Activated CD4-positive, alpha-beta T cell treated with anti-CD3 and anti-CD28 coated beads for 1 hour (primary cell): ENCODE measurements at regions not wholly inside any gene's neighbourhood (a gene's known extent, or its start where the extent isn't known, plus 50 kb on each side); places are given as distances from the start of the nearest gene placed in this dataset.

Experiments used
- DNase-seq: peaks from one replicate; pipeline ENCODE4 v3.0.0-alpha.2; 2020

DNA sequence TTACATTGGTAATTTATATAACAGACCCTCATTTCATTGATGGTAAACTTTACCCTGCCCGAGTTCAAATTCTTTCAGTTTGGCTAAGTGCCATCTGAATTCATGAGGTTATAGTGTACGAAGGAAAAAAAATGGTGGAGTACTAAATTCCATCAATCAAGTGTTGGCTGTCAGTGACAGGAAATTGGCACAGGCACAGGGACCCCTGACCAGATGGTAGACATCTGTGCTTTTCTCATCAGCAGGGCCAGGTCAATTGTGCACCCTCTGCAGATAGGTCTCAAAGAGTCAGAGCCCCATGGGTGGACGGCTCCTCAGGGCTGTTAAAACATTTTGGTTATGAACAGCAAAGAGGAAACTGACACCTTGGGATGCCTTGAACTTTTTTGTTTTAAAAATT, 439.2 kb downstream of the SETBP1 start:
- no peak for DNase-seq

DNA sequence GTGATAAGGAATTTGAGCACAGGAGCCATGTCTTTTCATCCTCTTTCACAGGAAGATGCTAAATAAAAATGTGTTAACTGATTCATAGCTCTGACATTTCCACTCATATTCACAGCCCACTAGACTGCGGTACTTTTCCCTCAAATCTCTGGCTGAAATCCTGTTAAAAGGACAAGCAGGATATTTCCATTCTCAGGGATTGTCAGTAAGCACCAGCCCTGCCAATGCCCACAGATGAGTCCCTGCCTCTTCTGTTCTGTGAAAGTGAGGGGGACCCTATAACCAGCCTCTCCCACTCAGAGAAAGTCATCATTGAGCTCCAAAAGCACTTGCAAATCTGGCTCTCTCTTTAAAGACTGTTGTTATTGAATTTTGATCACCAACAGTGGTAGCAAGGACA, 440.5 kb downstream of the SETBP1 start:
- DNase-seq, result no peak

DNA sequence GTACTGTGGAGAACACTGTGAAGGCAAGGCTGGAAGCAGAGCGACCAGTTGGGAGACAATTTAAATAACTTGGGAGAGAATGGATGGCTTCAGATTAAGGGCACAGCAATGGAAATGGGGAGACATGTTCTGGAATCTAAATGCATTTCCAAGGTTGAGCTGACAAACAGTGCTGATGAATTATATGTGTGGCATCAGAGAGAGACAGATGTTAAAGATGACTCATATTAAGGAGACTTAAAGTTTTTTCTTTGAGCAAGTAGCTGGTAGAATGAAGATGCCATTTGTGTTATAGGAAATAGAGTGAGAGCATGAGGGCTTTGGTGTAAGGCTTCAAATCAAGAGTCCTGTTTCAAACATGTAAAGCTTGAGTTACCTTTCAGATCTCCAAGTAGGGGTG, 441.8 kb downstream of the SETBP1 start:
- no peak for DNase-seq

DNA sequence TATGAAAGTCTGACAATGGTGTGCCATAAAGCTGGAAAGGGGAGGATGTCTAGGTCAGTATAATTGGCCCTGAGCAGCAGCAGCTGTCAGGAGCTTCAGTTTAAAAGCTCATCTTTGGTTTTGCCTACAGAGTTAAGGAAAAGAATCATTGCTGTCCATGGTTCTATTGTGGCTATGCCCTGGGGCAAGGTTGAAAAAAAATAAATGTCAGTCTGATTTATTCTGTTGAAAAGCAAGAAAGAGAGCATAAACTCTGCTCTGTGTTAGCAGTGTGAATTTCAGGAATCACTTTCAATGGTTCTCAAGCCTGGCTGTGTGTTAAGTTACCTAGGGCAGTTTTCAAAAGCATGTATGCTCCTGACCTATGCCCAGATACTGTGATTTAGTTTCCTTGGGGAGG, 446.7 kb downstream of the SETBP1 start:
- no peak for DNase-seq

DNA sequence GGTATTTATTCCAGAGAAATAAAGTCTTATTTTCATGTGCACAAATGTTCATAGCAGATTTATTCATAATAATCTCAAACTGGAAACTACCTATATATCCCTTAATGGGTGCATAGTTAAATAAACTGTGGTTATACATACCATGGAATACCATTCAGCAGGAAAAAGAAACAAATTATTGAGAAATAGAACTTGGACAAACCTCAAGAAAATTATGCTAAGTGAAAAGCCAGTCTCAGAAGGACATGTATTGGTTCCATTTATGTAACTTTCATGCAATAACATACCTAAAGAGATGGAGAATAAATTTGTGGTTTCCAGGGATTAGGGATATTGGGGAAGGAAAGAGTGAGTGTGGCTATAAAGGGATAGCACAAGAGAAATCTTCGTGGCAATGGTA, 452.6 kb downstream of the SETBP1 start:
- DNase-seq, result no peak

DNA sequence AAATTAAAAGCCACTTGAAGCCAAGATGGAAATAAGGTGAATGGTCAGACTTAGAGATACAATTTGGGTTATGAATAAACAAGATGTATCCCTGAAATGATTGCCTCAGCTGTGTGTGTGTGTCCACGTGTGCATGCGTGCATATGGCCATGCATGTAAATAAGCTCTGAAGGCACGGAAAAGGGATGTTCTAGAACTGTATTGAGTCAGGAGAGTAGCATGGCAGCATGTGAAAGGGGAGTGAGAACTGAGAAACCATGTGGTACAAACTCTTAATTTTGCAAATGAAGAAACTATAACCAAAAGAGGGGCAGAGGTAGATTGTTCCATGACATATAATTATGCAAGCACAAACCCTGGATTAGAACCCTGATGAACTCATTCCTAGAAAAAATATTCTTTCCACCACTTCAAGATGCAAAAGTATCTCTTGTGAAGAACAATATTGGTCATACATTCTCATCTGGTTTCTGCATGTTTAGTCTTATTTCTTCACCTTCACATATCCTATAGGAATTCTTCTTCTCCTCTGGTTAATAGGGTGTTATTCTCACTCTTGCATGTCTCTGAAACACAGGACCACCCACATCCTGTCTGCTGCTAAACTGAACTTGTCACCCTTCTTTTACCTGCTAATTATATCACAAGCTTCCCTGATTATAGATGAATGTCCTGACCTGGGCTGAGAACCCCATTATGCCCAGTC, 455.8 kb downstream of the SETBP1 start:
- no peak for DNase-seq

DNA sequence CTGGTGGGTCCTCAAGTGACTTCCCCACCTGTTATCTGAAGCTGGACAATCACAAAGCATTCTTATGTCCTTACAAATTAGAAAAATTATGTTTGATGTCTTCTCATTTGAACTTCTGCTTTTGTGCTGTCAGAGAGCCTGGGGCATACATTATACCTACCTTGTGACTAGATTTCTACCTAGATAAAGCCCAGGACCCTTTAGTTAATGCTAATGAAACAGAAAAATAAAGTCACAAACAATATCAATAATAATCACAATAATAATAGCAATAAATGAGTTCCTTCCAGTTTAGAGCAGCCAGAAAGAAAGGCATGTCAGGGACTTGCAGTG, 456.4 kb downstream of the SETBP1 start:
- DNase-seq, result no peak

DNA sequence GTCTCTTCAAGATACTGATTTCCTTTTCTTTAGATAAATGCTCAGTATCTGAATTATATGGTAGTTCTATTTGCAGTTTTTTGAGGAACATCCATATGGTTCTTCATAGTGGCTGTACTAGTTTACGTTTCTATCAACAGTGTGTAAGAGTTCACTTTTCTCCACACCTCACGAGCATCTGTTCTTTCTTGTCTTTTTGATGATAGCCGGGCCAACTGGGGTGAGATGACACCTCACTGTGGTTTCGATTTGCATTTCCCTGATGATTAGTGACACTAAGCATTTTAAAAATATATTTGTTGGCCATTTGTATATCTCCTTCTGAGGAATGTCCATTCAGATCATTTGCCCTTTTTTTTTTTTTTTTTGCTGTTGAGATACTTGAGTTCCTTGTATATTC, 458.8 kb downstream of the SETBP1 start:
- no peak for DNase-seq

DNA sequence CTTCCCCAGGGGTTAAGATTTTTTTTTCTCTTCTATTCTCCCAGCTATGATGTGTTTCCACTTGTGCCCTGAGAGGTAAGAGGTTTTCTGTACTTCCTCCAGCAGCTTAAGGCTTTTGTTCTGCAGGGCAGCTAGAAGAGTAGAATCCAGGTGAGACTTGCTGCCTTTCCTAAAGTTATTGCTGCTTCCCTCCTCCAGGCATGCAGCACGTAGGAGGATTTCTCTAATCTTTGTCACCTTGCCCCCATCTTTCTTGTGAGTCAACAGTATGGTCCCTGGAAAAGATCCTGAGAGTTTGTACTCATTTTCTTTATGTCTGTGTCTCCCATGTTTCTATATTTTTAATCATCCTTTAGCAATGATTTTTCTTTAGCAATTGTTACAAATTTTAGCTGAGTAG, 462.2 kb downstream of the SETBP1 start:
- DNase-seq, result no peak

DNA sequence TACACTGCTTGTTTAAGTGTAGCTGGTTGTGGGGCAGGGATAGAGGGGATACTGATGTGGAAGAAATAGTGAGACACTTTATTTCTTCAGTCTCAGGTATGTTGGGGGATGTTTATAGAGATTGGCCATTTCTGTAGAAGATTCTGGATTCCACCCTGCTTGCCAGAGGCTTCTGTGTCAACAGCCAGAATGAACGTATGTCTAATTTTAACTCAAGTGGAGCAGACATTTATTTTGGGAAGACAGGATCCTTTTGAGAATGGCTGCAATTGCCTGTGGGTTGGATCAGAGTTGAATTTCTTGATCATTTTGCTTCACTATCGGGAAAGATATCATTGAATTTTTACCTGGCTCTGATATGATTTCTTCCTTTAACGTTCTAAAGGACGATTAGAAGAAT, 465.6 kb upstream of the SLC14A2 start:
- no peak for DNase-seq

DNA sequence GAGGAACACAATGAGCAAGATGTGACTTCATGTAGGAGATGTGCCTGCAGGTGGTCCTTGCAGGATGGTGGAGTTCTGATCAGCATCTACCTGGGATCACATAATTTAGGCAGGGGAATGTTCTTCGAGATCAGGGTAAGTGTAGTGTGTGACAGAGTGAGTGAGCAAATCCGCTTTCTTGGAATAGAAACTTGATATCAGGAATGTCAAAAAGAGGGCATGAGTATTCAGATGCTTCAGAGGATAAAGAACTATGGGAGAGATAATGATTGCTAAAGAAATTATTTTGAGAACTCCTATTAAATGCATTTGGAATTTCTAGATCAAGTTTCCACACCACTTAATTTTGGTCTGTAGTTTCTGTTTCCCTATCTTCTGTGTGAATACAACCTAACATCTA, 463.6 kb upstream of the SLC14A2 start:
- no peak for DNase-seq

DNA sequence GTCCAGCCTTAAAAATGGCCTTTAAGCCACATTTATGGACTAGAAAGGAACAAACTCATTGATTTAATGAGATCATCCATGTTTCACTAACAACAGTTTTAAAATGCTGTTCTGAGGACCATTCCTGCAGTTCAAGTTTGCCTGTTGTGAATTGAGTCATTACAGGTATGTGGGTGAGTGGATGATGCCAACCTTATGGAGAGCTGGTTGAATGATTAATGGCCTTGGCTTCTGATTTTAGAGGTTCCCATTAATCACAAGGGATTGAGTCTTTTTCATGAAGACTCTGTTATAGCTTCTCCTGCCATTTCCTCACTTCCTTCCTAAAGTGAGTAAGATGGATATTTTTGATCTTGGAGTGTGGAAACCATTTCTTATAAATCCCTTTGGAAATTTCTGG, 459.8 kb upstream of the SLC14A2 start:
- DNase-seq, result no peak

DNA sequence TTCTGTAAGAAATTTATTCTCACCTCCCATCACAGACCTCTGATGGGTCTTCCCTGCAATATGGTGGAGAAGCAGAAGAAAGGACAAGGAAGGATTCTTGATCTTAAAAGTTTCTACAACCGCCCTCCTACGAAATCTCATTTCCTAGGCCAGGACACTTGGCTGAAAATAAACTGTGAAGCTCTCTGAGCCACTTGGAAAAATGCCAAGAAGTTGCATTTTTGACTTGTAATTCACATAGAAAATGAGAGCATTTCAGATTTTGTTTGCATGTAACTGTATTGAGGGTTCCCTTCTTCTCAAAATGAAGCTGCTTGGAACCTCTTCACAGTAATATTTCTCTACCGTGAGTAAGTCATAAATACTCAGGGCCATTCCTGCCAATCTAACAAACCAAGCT, 458.3 kb upstream of the SLC14A2 start:
- no peak for DNase-seq

DNA sequence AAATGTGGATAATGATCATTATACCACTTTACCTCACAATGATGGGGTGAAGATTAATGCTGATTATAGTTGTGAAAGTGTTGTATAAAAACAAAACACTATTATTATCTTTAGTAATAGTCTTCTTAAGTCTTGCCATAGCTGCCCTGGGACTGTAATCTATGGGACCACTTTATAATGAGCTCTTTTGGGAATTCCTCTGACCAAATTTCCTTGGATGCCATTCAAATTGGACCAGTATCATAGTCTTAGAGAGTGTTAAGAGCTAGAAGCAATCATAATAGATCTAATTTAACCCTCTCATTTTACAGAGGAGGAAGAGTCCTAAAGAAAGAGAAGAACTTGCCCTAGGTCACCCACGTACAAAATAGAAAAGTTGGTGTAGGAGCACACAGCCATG, 457.7 kb upstream of the SLC14A2 start:
- DNase-seq, result no peak

DNA sequence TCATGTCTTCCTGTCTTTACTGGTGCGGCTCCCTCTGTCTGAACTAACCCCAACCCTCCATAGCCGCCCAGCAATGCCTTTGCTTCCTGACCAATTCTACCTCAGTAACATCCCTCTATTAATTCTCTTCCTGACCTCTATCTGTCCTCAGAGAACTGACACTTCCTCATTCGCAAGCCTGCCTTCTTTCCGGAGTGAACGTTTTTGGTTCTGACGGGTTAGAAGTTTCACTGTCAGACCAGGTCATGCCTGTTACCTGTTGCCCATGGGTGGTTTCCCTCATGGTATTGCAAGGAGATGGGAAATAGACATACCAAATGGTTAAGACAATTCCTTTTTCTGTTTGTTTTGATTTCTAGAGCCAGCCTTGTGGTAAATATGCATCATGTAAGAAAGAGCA, 453.4 kb upstream of the SLC14A2 start:
- no peak for DNase-seq

DNA sequence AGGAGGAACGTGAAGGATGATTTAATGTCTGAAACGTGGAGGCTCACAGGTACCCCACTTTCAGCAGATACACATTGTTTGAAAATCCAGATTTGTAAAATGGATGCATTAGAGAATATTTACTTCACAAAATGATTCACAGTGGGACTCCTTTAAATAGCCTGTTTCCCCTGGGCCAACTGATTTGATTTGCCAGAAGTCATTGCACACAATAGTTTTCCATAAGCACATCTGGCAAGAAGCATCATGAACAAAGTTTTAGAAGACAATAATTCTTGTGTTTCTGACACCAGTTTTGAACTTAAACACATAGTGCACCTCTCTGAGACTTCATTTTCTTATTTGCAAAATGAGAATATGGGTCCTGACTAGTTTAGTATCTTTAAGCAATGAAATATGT, 451.4 kb upstream of the SLC14A2 start:
- DNase-seq, result no peak

DNA sequence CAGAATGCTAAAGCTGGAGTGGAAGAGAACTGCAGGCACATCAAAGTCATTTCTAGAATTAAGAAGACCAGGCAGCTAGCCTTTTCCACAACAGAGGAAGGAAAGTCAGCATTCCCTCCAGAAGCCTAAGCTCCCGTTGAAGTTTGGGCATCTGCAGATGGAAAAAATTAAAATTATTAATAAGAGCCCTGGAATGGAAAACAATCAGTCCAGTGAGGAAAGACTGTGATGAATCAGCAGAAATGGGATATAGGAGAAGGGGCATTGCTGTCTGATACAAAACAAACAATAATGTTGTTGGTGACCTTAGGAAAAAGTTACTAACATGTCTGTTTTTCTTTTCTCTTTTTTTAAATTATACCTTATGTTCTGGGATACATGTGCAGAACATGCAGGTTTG, 450.7 kb upstream of the SLC14A2 start:
- DNase-seq, result no peak

DNA sequence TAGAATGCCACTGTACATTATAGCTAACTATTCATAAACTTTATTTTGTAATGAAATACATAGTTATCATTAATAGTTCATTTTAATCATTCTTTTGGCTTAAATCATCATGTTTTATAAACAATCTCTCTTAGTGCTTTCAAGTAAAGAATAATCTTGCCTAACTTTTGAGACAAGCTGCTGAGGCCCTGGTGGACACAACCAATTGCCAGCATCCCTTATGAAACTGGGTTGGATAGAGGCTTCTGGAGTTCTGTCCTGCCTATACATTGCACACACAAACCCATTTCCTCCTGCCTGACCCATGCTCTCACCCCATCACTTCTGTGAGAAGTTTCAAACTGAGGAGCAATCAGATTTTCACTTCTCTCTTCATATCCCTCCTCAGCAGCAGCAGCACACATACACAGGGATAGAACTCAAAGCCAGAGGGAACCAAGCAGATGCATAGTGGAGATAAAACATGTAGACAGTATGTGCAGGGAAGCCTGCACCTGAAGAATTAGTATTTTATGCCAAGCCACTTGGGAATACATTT, 450.0 kb upstream of the SLC14A2 start:
- DNase-seq, result no peak

DNA sequence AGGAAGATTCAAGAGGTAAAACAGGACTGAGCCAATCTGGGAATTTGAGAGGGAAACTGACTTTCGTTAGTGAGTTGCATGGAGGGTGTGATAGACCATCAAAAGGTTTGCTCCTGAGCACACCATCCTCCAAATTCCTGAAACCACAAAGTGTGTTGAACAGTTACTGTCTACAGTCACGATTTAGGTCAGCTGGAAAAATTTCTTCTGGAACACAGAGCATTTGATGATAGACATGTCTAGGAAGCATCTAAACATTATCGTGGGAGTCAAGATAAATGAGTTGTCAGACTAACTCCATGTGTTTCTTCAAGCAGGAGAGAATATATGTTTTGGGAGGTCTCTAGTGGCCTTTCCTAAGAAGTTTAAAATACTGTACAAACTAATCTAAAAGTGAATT, 449.4 kb upstream of the SLC14A2 start:
- DNase-seq, result no peak

DNA sequence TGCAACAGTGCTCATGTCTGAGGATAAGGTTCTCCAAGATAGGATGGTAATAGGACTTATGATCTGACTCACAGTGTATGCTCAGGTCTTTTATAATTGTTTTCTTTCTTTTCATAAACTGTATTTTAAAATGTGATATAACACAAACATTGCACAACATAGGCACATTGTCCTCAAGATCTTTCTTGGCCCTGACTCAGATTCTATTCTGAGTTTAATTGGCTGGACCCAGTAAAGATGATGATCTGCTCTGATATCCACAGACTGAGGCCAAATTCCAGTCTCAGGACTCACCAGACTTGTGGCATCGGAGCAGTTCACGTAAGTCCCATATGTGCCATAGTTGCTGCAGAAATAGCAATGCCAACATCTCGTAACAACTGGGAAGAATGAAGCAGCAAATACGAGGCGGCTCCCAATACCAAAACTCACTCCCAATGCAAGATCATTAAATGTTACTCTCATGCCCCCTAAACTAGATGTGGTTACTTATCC, 448.9 kb upstream of the SLC14A2 start:
- no peak for DNase-seq

DNA sequence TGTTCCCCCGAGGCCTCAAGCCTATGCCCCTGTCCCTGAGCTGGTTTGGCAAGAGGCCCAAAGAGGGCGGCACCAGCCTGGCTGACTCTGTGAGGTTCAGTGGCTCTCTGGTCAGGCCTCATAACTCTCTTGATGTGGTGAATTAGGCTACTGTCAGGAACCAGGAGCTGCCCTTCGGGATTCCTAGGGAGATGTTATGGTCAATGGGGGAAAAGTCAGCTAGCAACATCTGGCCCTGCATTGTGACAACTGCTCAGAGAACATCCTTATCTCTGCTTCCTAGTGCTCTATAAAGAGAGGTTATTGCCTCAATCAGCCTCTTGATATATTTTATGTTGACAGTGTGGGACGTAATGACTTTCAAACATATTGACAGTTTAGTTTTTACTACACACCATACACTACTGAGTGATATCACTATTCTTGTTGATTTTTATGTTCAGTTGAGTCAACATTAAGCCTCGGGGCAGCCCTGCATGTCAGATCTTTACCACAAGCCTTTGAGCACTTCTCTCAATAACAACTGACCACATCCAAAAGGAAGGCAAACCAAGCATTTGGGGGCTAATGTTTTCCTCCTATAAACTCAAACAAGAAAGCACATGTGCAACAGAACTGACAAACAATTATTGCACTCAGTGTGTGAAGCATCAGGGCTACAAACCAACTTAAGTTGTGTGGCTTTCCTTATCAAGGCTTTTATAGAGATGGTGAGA, 448.3 kb upstream of the SLC14A2 start:
- DNase-seq, result no peak

DNA sequence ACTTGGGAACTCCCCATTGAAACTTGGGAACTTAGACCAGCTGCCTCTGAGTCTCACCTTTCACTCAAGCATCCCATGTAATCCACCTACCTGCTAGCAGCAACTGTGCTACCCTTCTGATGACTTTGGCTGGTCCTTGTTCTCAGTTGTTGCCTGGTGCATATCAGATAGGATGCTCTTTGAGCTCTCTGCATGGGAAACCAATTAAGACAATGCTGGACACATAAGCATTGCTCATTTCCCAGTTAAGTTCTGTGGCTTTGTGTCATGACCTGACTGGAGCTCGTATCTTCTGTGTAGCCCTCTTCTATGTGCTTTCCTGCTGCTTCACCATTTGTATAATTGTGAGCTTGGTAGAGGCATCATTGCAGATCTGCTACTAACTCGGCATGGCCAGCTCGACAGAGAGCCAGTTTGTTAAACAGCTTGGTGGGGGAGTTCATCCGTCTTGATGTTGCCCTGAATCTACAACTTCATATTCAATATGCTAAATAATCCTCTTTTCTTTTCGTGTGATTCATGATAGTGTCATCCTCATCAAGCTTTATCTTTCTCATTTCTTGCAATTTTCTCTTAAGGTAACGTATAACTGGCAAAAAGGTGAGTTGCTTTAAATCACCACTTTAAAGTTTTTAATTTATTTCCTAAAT, 447.5 kb upstream of the SLC14A2 start:
- DNase-seq, result no peak

DNA sequence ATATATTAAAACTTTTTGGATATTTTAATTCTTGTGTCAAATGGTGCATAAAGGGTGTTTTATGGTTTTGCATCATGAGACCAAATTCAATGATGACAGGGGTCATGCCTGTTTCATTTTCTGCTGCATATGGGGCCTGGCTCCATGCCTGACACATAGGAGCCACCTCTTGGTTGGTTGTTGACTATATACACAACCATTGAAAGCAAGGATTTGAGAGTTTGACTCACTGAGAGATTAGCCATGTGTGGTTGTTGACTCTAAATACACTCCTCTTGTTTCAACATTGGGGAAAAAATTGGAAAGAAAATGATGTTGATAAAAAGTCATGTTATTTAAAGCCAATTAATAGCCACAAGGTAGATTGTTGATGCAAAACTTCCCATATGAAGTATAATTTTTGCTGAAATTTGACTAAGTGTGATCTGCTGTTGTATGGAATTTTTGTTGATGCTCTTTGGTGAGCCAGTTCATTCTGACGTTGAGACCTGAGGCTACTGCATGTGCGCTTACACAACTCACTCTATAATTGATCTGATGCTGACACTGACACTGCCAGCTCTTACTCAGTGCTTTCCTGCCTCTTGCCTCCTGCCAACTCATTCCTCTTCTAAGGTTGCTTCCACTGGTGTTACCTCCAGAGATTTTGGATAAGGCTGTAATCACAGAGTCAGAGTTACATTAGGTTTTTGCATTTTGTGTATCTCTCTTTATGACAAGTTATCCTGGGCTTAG, 446.2 kb upstream of the SLC14A2 start:
- no peak for DNase-seq
